ENCODE measurements at regions not wholly inside any gene's neighbourhood (a gene's known extent, or its start where the extent isn't known, plus 50 kb on each side); places are given as distances from the start of the nearest gene placed in this dataset.

GRCh38 chr3:15941958-15942357 lies 144.2 kb upstream of the ANKRD28 start:
- TF ChIP-seq EZH2 (IDR thresholded peaks at IDR 0.05; ENCODE audit: borderline replicate concordance, low read depth, low read length, severe bottlenecking) (no peak), POLR2AphosphoS5 (IDR thresholded peaks at IDR 0.05; ENCODE audit: insufficient read depth, low read depth, low read length) (no peak), POLR2A (IDR thresholded peaks at IDR 0.05; ENCODE audit: low read depth, low read length) (no peak), MAX (IDR thresholded peaks at IDR 0.05; ENCODE audit: insufficient read depth, insufficient read length) (no peak)
- TF ChIP-seq, protein P1, sequence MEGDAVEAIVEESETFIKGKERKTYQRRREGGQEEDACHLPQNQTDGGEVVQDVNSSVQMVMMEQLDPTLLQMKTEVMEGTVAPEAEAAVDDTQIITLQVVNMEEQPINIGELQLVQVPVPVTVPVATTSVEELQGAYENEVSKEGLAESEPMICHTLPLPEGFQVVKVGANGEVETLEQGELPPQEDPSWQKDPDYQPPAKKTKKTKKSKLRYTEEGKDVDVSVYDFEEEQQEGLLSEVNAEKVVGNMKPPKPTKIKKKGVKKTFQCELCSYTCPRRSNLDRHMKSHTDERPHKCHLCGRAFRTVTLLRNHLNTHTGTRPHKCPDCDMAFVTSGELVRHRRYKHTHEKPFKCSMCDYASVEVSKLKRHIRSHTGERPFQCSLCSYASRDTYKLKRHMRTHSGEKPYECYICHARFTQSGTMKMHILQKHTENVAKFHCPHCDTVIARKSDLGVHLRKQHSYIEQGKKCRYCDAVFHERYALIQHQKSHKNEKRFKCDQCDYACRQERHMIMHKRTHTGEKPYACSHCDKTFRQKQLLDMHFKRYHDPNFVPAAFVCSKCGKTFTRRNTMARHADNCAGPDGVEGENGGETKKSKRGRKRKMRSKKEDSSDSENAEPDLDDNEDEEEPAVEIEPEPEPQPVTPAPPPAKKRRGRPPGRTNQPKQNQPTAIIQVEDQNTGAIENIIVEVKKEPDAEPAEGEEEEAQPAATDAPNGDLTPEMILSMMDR (IDR thresholded peaks at IDR 0.05; ENCODE audit: extremely low read depth in 1 of 2, insufficient read depth in 1 of 2, low read depth in 1 of 2, low read length in 2 of 2) = no peak

Measured in endothelial cell of umbilical vein (primary cell).